MCF 10A (cell line): ENCODE measurements at regions not wholly inside any gene's neighbourhood (a gene's known extent, or its start where the extent isn't known, plus 50 kb on each side); places are given as distances from the start of the nearest gene placed in this dataset.

Experiments
- BruUV-seq: library from RNA; stranded (reverse); fragments of 400-500 nt; replicated peaks from 2 replicates; lab custom pipeline; 2021; lab: Mats Ljungman, UMichigan
- CTCF ChIA-PET: fragments of 300-600 bp; sonication (Branson Sonifier 250); formaldehyde crosslinking; extraction: SDS; loops from one replicate; lab custom pipeline; 2021; ENCODE audit warnings: antibody characterized with exemption, inconsistent platforms; lab: Yijun Ruan, JAX
- POLR2A ChIA-PET: fragments of 300-600, 350-650 bp; sonication (Branson Sonifier 250); formaldehyde crosslinking; extraction: SDS; loops from one replicate; lab custom pipeline; 2020; ENCODE audit warnings: antibody characterized with exemption, inconsistent platforms; lab: Yijun Ruan, JAX
- DNase-seq: peaks from one replicate; pipeline ENCODE4 v3.0.0-alpha.2; 2018; ENCODE audit not compliant: unreplicated experiment
- H3K27ac Mint-ChIP-seq: one replicate; pipeline ENCODE4 v1.8.0; 2022; ENCODE audit warnings: mild to moderate bottlenecking, low read depth, mixed read lengths; ENCODE audit not compliant: unreplicated experiment
- H3K27me3 Mint-ChIP-seq: one replicate; pipeline ENCODE4 v1.8.0; 2022; ENCODE audit warnings: mixed read lengths; ENCODE audit not compliant: insufficient read depth, unreplicated experiment
- H3K36me3 Mint-ChIP-seq: one replicate; pipeline ENCODE4 v1.8.0; 2022; ENCODE audit warnings: mild to moderate bottlenecking, moderate library complexity, mixed read lengths; ENCODE audit not compliant: insufficient read depth, unreplicated experiment
- H3K4me1 Mint-ChIP-seq: one replicate; pipeline ENCODE4 v1.8.0; 2022; ENCODE audit warnings: mixed read lengths; ENCODE audit not compliant: insufficient read depth, unreplicated experiment
- H3K4me3 Mint-ChIP-seq: one replicate; pipeline ENCODE4 v1.8.0; 2022; ENCODE audit warnings: mild to moderate bottlenecking, moderate library complexity, mixed read lengths; ENCODE audit not compliant: unreplicated experiment
- H3K9me3 Mint-ChIP-seq: one replicate; pipeline ENCODE4 v1.8.0; 2022; ENCODE audit warnings: mixed read lengths; ENCODE audit not compliant: unreplicated experiment
- CTCF ChIP-seq: fragments of 200-600 bp; IDR thresholded peaks from one replicate; pipeline ENCODE4 v1.8.0; 2022; ENCODE audit warnings: antibody characterized with exemption, mild to moderate bottlenecking; ENCODE audit not compliant: unreplicated experiment
- intact Hi-C: fragments of 100-400 bp; cut with micrococcal nuclease; formaldehyde crosslinking; loops from 2 replicates; pipeline ENCODE4 v1.14.1; 2022

DNA sequence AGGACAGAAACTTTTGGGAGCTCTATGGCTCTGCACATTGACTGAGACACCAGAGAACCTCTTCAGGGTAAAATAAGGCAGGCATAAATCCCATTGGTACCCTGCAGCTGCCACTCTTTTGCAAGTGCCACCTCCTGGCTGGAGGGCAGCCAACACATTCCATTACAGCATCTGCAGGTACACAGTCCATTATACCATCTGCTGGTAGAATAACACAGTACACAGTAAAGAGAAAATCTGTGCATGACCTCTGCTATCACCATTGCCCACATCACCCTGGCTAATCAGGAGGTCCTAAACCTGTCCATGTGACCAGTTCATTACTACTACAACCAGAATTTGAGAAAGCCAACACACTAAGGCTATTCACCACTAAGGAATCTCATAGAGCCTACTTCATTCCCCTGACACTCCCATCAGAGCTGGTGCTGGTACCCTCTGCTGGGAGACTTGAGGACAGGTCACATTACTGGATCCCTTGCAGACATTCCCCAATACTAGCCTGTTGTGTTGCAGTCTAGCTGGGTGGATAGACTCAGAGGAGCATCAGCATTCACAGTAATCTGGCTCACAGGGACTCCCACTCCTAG is 176.2 kb upstream of the TACR3 start:
- no peaks in the 10 kb centered on the region for H3K27me3 Mint-ChIP-seq
- DNase-seq = peak; percentile 8
- no peak for TF ChIP-seq CTCF
- no peaks in the 10 kb centered on the region for H3K9me3 Mint-ChIP-seq
- H3K4me3 Mint-ChIP-seq = no peak overlapping the region
- CTCF ChIA-PET = no interaction called here
- no peaks in the 10 kb centered on the region for H3K4me1 Mint-ChIP-seq
- no TSS peak for BruUV-seq
- H3K27ac Mint-ChIP-seq = no peak overlapping the region
- intact Hi-C loops = no loop called here
- POLR2A ChIA-PET = no interaction called here
- H3K36me3 Mint-ChIP-seq = no peaks in the 10 kb centered on the region

DNA sequence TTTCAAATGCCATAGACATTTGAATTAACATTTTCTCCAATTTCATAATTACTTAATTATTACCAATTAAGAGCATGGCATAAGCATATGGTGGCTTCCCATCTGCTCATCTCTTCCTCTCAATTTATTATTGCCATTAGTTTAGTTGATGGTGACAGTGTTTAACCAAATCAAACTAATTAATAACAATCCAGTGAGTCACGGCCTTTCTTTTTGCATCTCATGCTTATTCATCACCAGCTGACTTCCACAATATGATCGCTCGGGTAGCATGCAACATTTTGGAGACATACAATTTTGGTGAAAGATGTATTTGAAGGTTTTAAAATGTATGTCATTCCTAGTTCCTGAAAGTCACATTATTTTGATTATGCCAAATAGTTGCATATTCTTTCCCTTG is 172.8 kb upstream of the TACR3 start:
- DNase-seq = no peak
- POLR2A ChIA-PET = interaction anchor here (0.9 kb wide), 1 partner anchor 10 kb away, joined by 4 read pairs; no protein-coding TSS in a partner anchor
- Mint-ChIP-seq H3K27me3 (no peaks in the 10 kb centered on the region), H3K36me3 (no peaks in the 10 kb centered on the region), H3K4me1 (no peaks in the 10 kb centered on the region), H3K4me3 (no peak overlapping the region), H3K27ac (no peak overlapping the region), H3K9me3 (no peaks in the 10 kb centered on the region)
- no peak for TF ChIP-seq CTCF
- CTCF ChIA-PET = interaction anchor here (1.3 to 2.2 kb wide), 2 partner anchors 10 to 107 kb away, joined by 3 to 6 read pairs; no protein-coding TSS in a partner anchor
- intact Hi-C loops = no loop called here
- no TSS peak for BruUV-seq

DNA sequence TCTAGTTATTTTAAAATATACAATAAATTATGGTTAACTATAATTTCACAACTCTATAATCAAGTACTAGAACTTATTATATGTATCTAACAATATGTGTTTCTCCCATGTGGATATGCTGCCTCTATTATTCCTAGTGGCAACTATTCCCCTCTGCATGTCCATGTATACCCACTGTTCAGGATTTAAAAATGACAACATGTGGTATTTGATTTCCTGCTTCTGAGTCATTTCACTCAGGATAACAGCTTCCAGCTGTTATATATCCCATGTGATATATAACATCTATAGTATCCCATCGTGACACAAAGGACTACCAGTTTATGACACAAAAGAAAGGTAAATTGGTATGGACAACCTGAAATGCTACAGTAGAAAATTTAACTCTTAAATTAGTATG is 167.4 kb upstream of the TACR3 start:
- H3K36me3 Mint-ChIP-seq = no peaks in the 10 kb centered on the region
- TF ChIP-seq CTCF = no peak
- no peaks in the 10 kb centered on the region for H3K4me1 Mint-ChIP-seq
- intact Hi-C loops = no loop called here
- ChIA-PET CTCF (interaction anchor here (0.9 kb wide), 1 partner anchor 254 kb away, joined by 3 read pairs; no protein-coding TSS in a partner anchor), POLR2A (no interaction called here)
- no peak for DNase-seq
- H3K27me3 Mint-ChIP-seq = no peaks in the 10 kb centered on the region
- no peak overlapping the region for H3K27ac Mint-ChIP-seq
- H3K9me3 Mint-ChIP-seq = no peaks in the 10 kb centered on the region
- BruUV-seq = no TSS peak
- no peak overlapping the region for H3K4me3 Mint-ChIP-seq

DNA sequence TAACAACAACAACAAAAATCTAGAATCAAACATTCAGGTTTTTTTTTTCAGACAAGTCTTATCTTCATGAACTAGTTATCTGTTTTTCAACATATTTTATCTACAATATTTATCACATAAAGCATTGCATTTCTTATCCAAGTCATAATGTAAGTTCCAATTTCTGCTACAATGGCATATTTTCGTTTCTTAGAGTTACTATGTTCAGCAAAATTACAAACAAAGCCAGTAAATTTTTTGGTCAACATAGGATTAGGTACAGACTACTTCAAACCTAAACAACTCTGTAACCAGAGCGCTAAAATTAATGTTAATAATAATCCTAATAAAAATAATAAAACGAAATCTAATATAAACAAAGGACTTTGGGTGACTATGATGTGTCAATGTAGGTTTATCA is 165.4 kb upstream of the TACR3 start:
- H3K4me1 Mint-ChIP-seq = no peaks in the 10 kb centered on the region
- TF ChIP-seq CTCF = no peak
- intact Hi-C loops = no loop called here
- no peak for DNase-seq
- H3K4me3 Mint-ChIP-seq = no peak overlapping the region
- H3K36me3 Mint-ChIP-seq = no peaks in the 10 kb centered on the region
- H3K27me3 Mint-ChIP-seq = no peaks in the 10 kb centered on the region
- ChIA-PET POLR2A (no interaction called here), CTCF (interaction anchor here (0.7 kb wide), 1 partner anchor 100 kb away, joined by 5 read pairs; no protein-coding TSS in a partner anchor)
- H3K9me3 Mint-ChIP-seq = no peaks in the 10 kb centered on the region
- H3K27ac Mint-ChIP-seq = no peak overlapping the region
- BruUV-seq = no TSS peak
